WTC11 (cell line): ENCODE measurements at regions not wholly inside any gene's neighbourhood (a gene's known extent, or its start where the extent isn't known, plus 50 kb on each side); places are given as distances from the start of the nearest gene placed in this dataset.

ENCODE experiments used
- ATAC-seq: fragments of 200-7000 bp; cut with Tn5 transposase; 2 replicates; pipeline ENCODE4 v1.10.0; 2021; ENCODE audit warnings: mild to moderate bottlenecking, moderate library complexity
- CTCF ChIA-PET: fragments of 300-600 bp; sonication (Branson Sonifier 250); formaldehyde crosslinking; loops from one replicate; lab custom pipeline; 2021; ENCODE audit warnings: antibody characterized with exemption; lab: Charles Lee
- POLR2A ChIA-PET: fragments of 350-600 bp; sonication (Branson Sonifier 250); formaldehyde crosslinking; loops from one replicate; lab custom pipeline; 2021; ENCODE audit warnings: antibody characterized with exemption; lab: Charles Lee
- DNase-seq: peaks from one replicate; pipeline ENCODE4 v3.0.0; 2021; ENCODE audit warnings: low spot score
- H3K27ac Mint-ChIP-seq: 2 replicates; pipeline ENCODE4 v1.8.0; 2021; ENCODE audit warnings: mixed read lengths
- H3K27me3 Mint-ChIP-seq: 2 replicates; pipeline ENCODE4 v1.8.0; 2021; ENCODE audit warnings: low read depth, mild to moderate bottlenecking, moderate library complexity, mixed read lengths
- H3K36me3 Mint-ChIP-seq: 2 replicates; pipeline ENCODE4 v1.8.0; 2021; ENCODE audit warnings: mixed read lengths
- H3K4me1 Mint-ChIP-seq: 2 replicates; pipeline ENCODE4 v1.8.0; 2022; ENCODE audit warnings: mixed read lengths
- H3K4me3 Mint-ChIP-seq: 2 replicates; pipeline ENCODE4 v1.8.0; 2021; ENCODE audit warnings: mild to moderate bottlenecking, moderate library complexity, mixed read lengths
- H3K9me3 Mint-ChIP-seq: 2 replicates; pipeline ENCODE4 v1.8.0; 2021; ENCODE audit warnings: mixed read lengths
- CREB1 ChIP-seq: sonication (generic); formaldehyde crosslinking; IDR thresholded peaks from 2 replicates; pipeline ENCODE4 v1.8.0; 2023; ENCODE audit warnings: mild to moderate bottlenecking, missing genetic modification reagents
- HMGA2 ChIP-seq: fragments of 250-450 bp; sonication (Bioruptor Pico); IDR thresholded peaks from 2 replicates; pipeline ENCODE4 v1.4.0; 2021; ENCODE audit warnings: mild to moderate bottlenecking, moderate library complexity
- IRF2 ChIP-seq: sonication (generic); formaldehyde crosslinking; IDR thresholded peaks from 2 replicates; pipeline ENCODE4 v1.8.0; 2022; ENCODE audit warnings: low read depth, missing genetic modification reagents, borderline replicate concordance
- NFATC4 ChIP-seq: fragments of 250-450 bp; sonication (Bioruptor Pico); IDR thresholded peaks from 2 replicates; pipeline ENCODE4 v1.9.0; 2021; ENCODE audit warnings: mild to moderate bottlenecking
- NFYB ChIP-seq: sonication (generic); formaldehyde crosslinking; conservative IDR thresholded peaks from 2 replicates; pipeline ENCODE4 v1.8.0; 2022; ENCODE audit warnings: low read depth, missing genetic modification reagents
- NR1H2 ChIP-seq: sonication (generic); formaldehyde crosslinking; IDR thresholded peaks from 2 replicates; pipeline ENCODE4 v1.9.0; 2021; ENCODE audit warnings: mild to moderate bottlenecking, moderate library complexity, missing genetic modification reagents
- TEAD1 ChIP-seq: sonication (generic); formaldehyde crosslinking; IDR thresholded peaks from 2 replicates; pipeline ENCODE4 v1.8.0; 2022; ENCODE audit warnings: mild to moderate bottlenecking, missing genetic modification reagents
- ZNF232 ChIP-seq: sonication (generic); formaldehyde crosslinking; IDR thresholded peaks from 2 replicates; pipeline ENCODE4 v1.8.0; 2022; ENCODE audit warnings: mild to moderate bottlenecking, missing genetic modification reagents
- ZNF423 ChIP-seq: fragments of 250-450 bp; sonication (Bioruptor Pico); IDR thresholded peaks from 2 replicates; pipeline ENCODE4 v2.1.2; 2022; ENCODE audit warnings: mild to moderate bottlenecking, moderate library complexity
- TF ChIP-seq, protein P1 (sequence below): fragments of 250-450 bp; sonication (Bioruptor Pico); IDR thresholded peaks from 2 replicates; pipeline ENCODE4 v1.9.0; 2021; ENCODE audit warnings: mild to moderate bottlenecking
- TF ChIP-seq, protein P2 (sequence below): sonication (generic); formaldehyde crosslinking; IDR thresholded peaks from 2 replicates; pipeline ENCODE4 v1.8.1; 2023; ENCODE audit warnings: mild to moderate bottlenecking, missing genetic modification reagents
- TF ChIP-seq, protein P3 (sequence below): fragments of 200-600 bp; IDR thresholded peaks from 2 replicates; pipeline ENCODE4 v1.8.0; 2022; ENCODE audit warnings: antibody characterized with exemption
- TF ChIP-seq, protein P4 (sequence below): sonication (generic); formaldehyde crosslinking; IDR thresholded peaks from 2 replicates; pipeline ENCODE4 v1.8.0; 2022; ENCODE audit warnings: mild to moderate bottlenecking, missing genetic modification reagents
- TF ChIP-seq, protein P5 (sequence below): sonication (generic); formaldehyde crosslinking; conservative IDR thresholded peaks from 2 replicates; pipeline ENCODE4 v1.8.1; 2023; ENCODE audit warnings: mild to moderate bottlenecking, low read depth, missing genetic modification reagents, moderate library complexity
- TF ChIP-seq, protein P6 (sequence below): sonication (generic); formaldehyde crosslinking; IDR thresholded peaks from 2 replicates; pipeline ENCODE4 v1.8.1; 2023; ENCODE audit warnings: mild to moderate bottlenecking, missing genetic modification reagents

DNA sequence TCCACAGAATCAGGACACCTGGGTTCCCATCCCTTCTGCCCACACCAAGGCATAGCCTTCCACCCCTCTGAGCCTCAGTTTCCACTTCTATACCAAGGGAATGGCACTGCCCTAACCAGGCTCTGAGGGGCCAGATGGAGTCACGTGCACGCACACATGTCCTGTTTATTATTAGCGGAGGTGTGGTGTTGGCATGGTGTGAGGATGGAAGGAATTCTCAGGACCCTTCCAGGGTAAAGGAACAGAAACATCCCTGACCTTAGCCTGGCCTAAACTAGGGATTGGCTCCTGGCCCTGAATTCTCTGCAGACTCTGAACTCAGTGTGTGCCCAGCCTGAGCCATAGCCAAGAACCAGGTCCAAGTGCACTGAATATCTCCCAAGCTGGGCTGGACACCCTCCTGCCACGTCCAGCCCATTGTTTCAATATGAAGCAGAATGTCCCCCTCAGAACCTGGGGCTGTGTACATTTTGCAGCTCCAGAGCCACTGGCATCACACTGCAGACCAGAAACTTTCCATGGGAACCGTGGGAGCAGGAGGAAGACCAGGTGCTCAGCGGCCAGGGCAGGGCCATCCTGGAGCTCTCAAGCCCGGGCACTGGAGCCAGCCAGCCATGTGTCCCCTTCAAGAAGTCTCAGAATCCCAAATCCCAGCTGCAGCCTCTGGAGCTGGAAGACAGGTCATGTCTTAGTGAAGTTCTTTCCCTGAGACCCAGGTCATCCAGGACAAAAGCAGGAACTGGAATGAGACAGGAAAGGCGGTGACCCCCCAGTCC is 208.4 kb downstream of the ANKRD60 start:
- CTCF ChIA-PET: interaction anchor here (0.9 kb wide), 1 partner anchor 397 kb away, joined by 3 read pairs; no protein-coding TSS in a partner anchor
- POLR2A ChIA-PET: no interaction called here
- peaks cover 2% of the 10 kb centered on the region; the same call in 1 of the 2 replicates for H3K36me3 Mint-ChIP-seq
- H3K27ac Mint-ChIP-seq: no peak overlapping the region
- H3K27me3 Mint-ChIP-seq: no peaks in the 10 kb centered on the region; the same call in none of the 2 replicates
- H3K9me3 Mint-ChIP-seq: peaks cover 8% of the 10 kb centered on the region
- H3K4me3 Mint-ChIP-seq: no peak overlapping the region
- ATAC-seq: no peak
- DNase-seq: no peak
- H3K4me1 Mint-ChIP-seq: no peaks in the 10 kb centered on the region
- TF ChIP-seq, protein P1, sequence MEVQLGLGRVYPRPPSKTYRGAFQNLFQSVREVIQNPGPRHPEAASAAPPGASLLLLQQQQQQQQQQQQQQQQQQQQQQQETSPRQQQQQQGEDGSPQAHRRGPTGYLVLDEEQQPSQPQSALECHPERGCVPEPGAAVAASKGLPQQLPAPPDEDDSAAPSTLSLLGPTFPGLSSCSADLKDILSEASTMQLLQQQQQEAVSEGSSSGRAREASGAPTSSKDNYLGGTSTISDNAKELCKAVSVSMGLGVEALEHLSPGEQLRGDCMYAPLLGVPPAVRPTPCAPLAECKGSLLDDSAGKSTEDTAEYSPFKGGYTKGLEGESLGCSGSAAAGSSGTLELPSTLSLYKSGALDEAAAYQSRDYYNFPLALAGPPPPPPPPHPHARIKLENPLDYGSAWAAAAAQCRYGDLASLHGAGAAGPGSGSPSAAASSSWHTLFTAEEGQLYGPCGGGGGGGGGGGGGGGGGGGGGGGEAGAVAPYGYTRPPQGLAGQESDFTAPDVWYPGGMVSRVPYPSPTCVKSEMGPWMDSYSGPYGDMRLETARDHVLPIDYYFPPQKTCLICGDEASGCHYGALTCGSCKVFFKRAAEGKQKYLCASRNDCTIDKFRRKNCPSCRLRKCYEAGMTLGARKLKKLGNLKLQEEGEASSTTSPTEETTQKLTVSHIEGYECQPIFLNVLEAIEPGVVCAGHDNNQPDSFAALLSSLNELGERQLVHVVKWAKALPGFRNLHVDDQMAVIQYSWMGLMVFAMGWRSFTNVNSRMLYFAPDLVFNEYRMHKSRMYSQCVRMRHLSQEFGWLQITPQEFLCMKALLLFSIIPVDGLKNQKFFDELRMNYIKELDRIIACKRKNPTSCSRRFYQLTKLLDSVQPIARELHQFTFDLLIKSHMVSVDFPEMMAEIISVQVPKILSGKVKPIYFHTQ: no peak
- TF ChIP-seq, protein P2, sequence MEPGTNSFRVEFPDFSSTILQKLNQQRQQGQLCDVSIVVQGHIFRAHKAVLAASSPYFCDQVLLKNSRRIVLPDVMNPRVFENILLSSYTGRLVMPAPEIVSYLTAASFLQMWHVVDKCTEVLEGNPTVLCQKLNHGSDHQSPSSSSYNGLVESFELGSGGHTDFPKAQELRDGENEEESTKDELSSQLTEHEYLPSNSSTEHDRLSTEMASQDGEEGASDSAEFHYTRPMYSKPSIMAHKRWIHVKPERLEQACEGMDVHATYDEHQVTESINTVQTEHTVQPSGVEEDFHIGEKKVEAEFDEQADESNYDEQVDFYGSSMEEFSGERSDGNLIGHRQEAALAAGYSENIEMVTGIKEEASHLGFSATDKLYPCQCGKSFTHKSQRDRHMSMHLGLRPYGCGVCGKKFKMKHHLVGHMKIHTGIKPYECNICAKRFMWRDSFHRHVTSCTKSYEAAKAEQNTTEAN (CRISPR knock-in tag): no peak
- TF ChIP-seq, protein P3, sequence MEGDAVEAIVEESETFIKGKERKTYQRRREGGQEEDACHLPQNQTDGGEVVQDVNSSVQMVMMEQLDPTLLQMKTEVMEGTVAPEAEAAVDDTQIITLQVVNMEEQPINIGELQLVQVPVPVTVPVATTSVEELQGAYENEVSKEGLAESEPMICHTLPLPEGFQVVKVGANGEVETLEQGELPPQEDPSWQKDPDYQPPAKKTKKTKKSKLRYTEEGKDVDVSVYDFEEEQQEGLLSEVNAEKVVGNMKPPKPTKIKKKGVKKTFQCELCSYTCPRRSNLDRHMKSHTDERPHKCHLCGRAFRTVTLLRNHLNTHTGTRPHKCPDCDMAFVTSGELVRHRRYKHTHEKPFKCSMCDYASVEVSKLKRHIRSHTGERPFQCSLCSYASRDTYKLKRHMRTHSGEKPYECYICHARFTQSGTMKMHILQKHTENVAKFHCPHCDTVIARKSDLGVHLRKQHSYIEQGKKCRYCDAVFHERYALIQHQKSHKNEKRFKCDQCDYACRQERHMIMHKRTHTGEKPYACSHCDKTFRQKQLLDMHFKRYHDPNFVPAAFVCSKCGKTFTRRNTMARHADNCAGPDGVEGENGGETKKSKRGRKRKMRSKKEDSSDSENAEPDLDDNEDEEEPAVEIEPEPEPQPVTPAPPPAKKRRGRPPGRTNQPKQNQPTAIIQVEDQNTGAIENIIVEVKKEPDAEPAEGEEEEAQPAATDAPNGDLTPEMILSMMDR: no peak
- TF ChIP-seq ZNF423 (no peak), IRF2 (no peak), NFATC4 (CRISPR knock-in tag) (no peak), HMGA2 (no peak), NFYB (CRISPR knock-in tag) (no peak), NR1H2 (no peak), CREB1 (no peak), ZNF232 (no peak), TEAD1 (CRISPR knock-in tag) (no peak)
- TF ChIP-seq, protein P4, sequence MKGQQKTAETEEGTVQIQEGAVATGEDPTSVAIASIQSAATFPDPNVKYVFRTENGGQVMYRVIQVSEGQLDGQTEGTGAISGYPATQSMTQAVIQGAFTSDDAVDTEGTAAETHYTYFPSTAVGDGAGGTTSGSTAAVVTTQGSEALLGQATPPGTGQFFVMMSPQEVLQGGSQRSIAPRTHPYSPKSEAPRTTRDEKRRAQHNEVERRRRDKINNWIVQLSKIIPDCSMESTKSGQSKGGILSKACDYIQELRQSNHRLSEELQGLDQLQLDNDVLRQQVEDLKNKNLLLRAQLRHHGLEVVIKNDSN (CRISPR knock-in tag): no peak
- TF ChIP-seq, protein P5, sequence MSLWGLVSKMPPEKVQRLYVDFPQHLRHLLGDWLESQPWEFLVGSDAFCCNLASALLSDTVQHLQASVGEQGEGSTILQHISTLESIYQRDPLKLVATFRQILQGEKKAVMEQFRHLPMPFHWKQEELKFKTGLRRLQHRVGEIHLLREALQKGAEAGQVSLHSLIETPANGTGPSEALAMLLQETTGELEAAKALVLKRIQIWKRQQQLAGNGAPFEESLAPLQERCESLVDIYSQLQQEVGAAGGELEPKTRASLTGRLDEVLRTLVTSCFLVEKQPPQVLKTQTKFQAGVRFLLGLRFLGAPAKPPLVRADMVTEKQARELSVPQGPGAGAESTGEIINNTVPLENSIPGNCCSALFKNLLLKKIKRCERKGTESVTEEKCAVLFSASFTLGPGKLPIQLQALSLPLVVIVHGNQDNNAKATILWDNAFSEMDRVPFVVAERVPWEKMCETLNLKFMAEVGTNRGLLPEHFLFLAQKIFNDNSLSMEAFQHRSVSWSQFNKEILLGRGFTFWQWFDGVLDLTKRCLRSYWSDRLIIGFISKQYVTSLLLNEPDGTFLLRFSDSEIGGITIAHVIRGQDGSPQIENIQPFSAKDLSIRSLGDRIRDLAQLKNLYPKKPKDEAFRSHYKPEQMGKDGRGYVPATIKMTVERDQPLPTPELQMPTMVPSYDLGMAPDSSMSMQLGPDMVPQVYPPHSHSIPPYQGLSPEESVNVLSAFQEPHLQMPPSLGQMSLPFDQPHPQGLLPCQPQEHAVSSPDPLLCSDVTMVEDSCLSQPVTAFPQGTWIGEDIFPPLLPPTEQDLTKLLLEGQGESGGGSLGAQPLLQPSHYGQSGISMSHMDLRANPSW (CRISPR knock-in tag): no peak
- TF ChIP-seq, protein P6, sequence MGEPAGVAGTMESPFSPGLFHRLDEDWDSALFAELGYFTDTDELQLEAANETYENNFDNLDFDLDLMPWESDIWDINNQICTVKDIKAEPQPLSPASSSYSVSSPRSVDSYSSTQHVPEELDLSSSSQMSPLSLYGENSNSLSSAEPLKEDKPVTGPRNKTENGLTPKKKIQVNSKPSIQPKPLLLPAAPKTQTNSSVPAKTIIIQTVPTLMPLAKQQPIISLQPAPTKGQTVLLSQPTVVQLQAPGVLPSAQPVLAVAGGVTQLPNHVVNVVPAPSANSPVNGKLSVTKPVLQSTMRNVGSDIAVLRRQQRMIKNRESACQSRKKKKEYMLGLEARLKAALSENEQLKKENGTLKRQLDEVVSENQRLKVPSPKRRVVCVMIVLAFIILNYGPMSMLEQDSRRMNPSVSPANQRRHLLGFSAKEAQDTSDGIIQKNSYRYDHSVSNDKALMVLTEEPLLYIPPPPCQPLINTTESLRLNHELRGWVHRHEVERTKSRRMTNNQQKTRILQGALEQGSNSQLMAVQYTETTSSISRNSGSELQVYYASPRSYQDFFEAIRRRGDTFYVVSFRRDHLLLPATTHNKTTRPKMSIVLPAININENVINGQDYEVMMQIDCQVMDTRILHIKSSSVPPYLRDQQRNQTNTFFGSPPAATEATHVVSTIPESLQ: no peak
